Fibroblast of the aortic adventitia (primary cell): ENCODE measurements at regions not wholly inside any gene's neighbourhood (a gene's known extent, or its start where the extent isn't known, plus 50 kb on each side); places are given as distances from the start of the nearest gene placed in this dataset.

ENCODE experiments used
- DNase-seq: peaks from one replicate; pipeline ENCODE4 v3.0.0-alpha.2; 2010; ENCODE audit warnings: low read depth
- H3K4me3 ChIP-seq: 2 replicates; pipeline ENCODE4 v1.5.1; 2011; ENCODE audit warnings: low read depth, mild to moderate bottlenecking, control low read depth, low read length, moderate library complexity
- TF ChIP-seq, protein P1 (sequence below): IDR thresholded peaks from 2 replicates; pipeline ENCODE4 v1.5.1; 2011; ENCODE audit warnings: mild to moderate bottlenecking, low read length, control low read depth, inconsistent platforms; ENCODE audit not compliant: insufficient read depth

DNA sequence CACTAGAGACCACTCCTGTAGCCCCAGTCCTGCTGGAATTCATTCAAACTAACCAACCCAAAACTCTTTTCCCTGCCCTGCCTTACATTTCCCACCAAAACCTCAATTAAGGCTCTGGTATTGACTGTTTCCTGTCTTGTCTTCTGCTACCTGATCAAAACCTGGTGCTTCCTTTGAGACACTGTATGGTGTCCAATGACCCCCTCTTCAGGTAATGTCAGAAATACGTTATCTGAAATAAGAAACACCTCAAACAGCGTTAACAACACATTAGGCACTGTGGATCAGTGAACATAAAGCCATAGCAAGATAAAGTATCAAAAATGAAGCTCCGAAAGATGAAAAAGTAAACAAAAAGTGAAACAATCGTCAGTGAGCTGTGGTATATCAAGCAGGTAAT lies 343.2 kb upstream of the ZP4 start:
- TF ChIP-seq, protein P1, sequence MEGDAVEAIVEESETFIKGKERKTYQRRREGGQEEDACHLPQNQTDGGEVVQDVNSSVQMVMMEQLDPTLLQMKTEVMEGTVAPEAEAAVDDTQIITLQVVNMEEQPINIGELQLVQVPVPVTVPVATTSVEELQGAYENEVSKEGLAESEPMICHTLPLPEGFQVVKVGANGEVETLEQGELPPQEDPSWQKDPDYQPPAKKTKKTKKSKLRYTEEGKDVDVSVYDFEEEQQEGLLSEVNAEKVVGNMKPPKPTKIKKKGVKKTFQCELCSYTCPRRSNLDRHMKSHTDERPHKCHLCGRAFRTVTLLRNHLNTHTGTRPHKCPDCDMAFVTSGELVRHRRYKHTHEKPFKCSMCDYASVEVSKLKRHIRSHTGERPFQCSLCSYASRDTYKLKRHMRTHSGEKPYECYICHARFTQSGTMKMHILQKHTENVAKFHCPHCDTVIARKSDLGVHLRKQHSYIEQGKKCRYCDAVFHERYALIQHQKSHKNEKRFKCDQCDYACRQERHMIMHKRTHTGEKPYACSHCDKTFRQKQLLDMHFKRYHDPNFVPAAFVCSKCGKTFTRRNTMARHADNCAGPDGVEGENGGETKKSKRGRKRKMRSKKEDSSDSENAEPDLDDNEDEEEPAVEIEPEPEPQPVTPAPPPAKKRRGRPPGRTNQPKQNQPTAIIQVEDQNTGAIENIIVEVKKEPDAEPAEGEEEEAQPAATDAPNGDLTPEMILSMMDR, result no peak
- no peak for DNase-seq
- H3K4me3 ChIP-seq, result no peak overlapping the region

GRCh38 chr1:238232084-238232710 lies 341.5 kb upstream of the ZP4 start:
- no peak for DNase-seq
- TF ChIP-seq, protein P1, result no peak
- no peak overlapping the region for H3K4me3 ChIP-seq

DNA sequence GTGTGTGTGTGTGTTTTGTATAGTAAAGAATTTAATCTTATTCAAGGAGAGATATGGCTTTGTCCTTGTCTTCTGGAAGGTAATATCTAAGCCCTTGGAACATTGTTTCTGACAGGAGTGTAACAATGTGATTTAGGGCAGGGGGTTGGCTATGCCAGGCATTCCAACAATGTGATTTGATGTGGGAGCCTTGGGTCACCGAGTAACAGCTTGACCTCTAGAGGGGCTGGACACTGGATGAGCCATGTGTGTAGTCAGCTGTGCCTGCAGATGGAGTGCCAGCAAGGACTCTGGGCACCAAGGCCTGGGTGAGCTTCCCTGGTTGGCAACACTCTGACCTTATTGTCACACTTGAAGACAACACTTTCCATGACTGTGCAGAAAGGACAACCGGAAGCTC lies 336.1 kb upstream of the ZP4 start:
- no peak for DNase-seq
- H3K4me3 ChIP-seq, result no peak overlapping the region
- TF ChIP-seq, protein P1, result no peak

- TF ChIP-seq, protein P1, result no peak
- DNase-seq, result no peak
- no peak overlapping the region for H3K4me3 ChIP-seq
Observed at GRCh38 chr1:238223076-238223640, 332.4 kb upstream of the ZP4 start.

DNA sequence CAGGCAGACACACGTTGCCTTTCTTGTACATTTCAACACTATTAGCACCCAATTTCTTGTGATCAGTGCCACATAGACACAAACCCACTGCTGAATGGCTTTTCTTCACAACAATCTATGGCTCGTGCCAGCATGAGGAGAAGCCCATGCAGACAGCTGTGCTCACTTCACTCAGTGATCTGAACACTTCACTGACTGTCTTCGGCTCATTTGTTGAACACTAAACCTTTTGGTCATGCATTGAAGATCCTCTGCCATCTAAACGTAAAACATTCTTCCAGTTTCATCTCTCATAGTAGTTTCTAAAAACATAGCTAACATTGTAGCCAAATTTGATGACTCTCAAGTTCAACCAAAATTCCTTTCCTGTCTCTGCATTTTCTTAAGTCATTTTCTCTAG lies 331.0 kb upstream of the ZP4 start:
- H3K4me3 ChIP-seq, result no peak overlapping the region
- no peak for DNase-seq
- TF ChIP-seq, protein P1, result no peak

DNA sequence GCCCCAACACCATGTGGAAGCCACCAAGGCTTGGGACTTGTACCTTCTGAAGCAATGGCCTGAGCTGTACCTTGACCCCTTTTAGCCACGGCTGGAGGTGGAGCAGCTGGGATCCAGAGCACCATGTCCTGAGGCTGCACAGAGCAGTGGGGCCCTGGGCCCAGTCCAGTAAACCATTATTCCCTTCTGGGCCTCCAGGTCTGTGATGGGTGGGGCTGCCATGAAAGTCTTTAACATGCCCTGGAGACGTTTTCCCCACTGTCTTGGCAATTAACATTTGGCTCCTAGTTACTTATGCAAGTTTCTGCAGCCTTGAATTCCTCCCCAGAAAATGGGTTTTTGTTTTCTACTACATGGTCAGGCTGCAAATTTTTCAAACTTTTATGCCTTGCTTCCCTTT lies 323.7 kb upstream of the ZP4 start:
- TF ChIP-seq, protein P1, result no peak
- H3K4me3 ChIP-seq, result no peak overlapping the region
- DNase-seq, result no peak
